Testis (tissue), 2 donors: ENCODE measurements at regions not wholly inside any gene's neighbourhood (a gene's known extent, or its start where the extent isn't known, plus 50 kb on each side); places are given as distances from the start of the nearest gene placed in this dataset.

Experiments used
- CTCF ChIP-seq, 3 experiments: fragments of 450-650 bp in 2 of 3; fragments of 200-600 bp in 1 of 3; sonication (generic) in 1 of 3; IDR thresholded peaks; one replicate each; pipeline ENCODE4 v1.5.1; 2016 to 2019; ENCODE audit warnings: antibody characterized with exemption in 3 of 3, mild to moderate bottlenecking in 2 of 3, moderate library complexity in 1 of 3
- POLR2A ChIP-seq: fragments of 450-650 bp; IDR thresholded peaks from one replicate; pipeline ENCODE4 v1.6.1; 2017; ENCODE audit warnings: antibody characterized with exemption, mild to moderate bottlenecking, moderate library complexity

- TF ChIP-seq CTCF (IDR thresholded peaks at IDR 0.05) (no peak), POLR2A (no peak)
These were observed 148.1 kb upstream of the HS3ST3A1 start for GRCh38 chr17:13749891-13750235.
